B cell (primary cell): ENCODE measurements at regions not wholly inside any gene's neighbourhood (a gene's known extent, or its start where the extent isn't known, plus 50 kb on each side); places are given as distances from the start of the nearest gene placed in this dataset.
"Not testable (repeated sequence)": the region's sequence is repeated elsewhere in the genome, so short reads cannot be mapped to it uniquely, and the experiment has no call there.

Experiments used
- CTCF ChIP-seq: fragments of 200-600 bp; IDR thresholded peaks from one replicate; pipeline ENCODE4 v1.8.0; 2022; ENCODE audit warnings: antibody characterized with exemption, mild to moderate bottlenecking
- EZH2 ChIP-seq: IDR thresholded peaks from 2 replicates; pipeline ENCODE4 v1.6.1; 2012; ENCODE audit warnings: borderline replicate concordance, low read depth, mild to moderate bottlenecking, moderate library complexity, low read length; ENCODE audit not compliant: insufficient read depth, poor library complexity, severe bottlenecking

GRCh38 chr4:184967699-184968098 lies 50.6 kb upstream of the HELT start:
- not testable (repeated sequence) for TF ChIP-seq CTCF, EZH2
